Ishikawa (cell line): ENCODE measurements at regions not wholly inside any gene's neighbourhood (a gene's known extent, or its start where the extent isn't known, plus 50 kb on each side); places are given as distances from the start of the nearest gene placed in this dataset.

Source experiments
- CEBPB ChIP-seq: IDR thresholded peaks from 2 replicates; pipeline ENCODE4 v1.6.1; 2012
- CREB1 ChIP-seq: IDR thresholded peaks from 2 replicates; pipeline ENCODE4 v1.6.1; 2012; ENCODE audit warnings: low read depth
- EGR1 ChIP-seq: IDR thresholded peaks from 2 replicates; pipeline ENCODE4 v1.6.1; 2012
- EP300 ChIP-seq: IDR thresholded peaks from 2 replicates; pipeline ENCODE4 v1.6.1; 2012; ENCODE audit warnings: borderline replicate concordance
- FOXM1 ChIP-seq: IDR thresholded peaks from 2 replicates; pipeline ENCODE4 v1.6.1; 2012; ENCODE audit warnings: low read depth, borderline replicate concordance
- MAX ChIP-seq: IDR thresholded peaks from 2 replicates; pipeline ENCODE4 v1.6.1; 2012
- NFIC ChIP-seq: IDR thresholded peaks from 2 replicates; pipeline ENCODE4 v1.6.1; 2012
- RAD21 ChIP-seq: IDR thresholded peaks from 2 replicates; pipeline ENCODE4 v1.6.1; 2012; ENCODE audit warnings: low read depth
- REST ChIP-seq: IDR thresholded peaks from 2 replicates; pipeline ENCODE4 v1.6.1; 2012; ENCODE audit warnings: low read depth, mild to moderate bottlenecking
- TAF1 ChIP-seq: IDR thresholded peaks from 2 replicates; pipeline ENCODE4 v1.6.1; 2012; ENCODE audit warnings: low read depth, mild to moderate bottlenecking
- TCF12 ChIP-seq: IDR thresholded peaks from 2 replicates; pipeline ENCODE4 v1.6.1; 2012; ENCODE audit warnings: low read depth
- TEAD4 ChIP-seq: IDR thresholded peaks from 2 replicates; pipeline ENCODE4 v1.6.1; 2012
- USF1 ChIP-seq: IDR thresholded peaks from 2 replicates; pipeline ENCODE4 v1.6.1; 2012
- YY1 ChIP-seq: IDR thresholded peaks from 2 replicates; pipeline ENCODE4 v1.6.1; 2012; ENCODE audit warnings: low read depth
- ZBTB7A ChIP-seq: IDR thresholded peaks from 2 replicates; pipeline ENCODE4 v1.6.1; 2012; ENCODE audit warnings: low read depth

- TF ChIP-seq ZBTB7A (no peak), REST (no peak), USF1 (no peak), EP300 (no peak), YY1 (no peak), MAX (no peak), CREB1 (no peak), FOXM1 (no peak), CEBPB (no peak), EGR1 (no peak), NFIC (no peak), RAD21 (no peak), TCF12 (no peak), TEAD4 (no peak), TAF1 (no peak)
Observed at GRCh38 chr13:56378566-56378965, 762.2 kb upstream of the PRR20A start.

- no peak for TF ChIP-seq TAF1
Observed at GRCh38 chr13:56393549-56393948, 747.2 kb upstream of the PRR20A start.

GRCh38 chr13:56396318-56396717, 744.4 kb upstream of the PRR20A start:
- TF ChIP-seq CREB1 (no peak), NFIC (no peak), EP300 (no peak), TAF1 (no peak), ZBTB7A (no peak), TEAD4 (no peak), FOXM1 (no peak), YY1 (no peak), USF1 (no peak), RAD21 (no peak), MAX (no peak), EGR1 (no peak), CEBPB (no peak), TCF12 (no peak), REST (no peak)

- TF ChIP-seq TAF1, result no peak
- no peak for TF ChIP-seq CEBPB
- TF ChIP-seq NFIC, result no peak
- TF ChIP-seq CREB1, result no peak
- TF ChIP-seq EGR1, result no peak
- no peak for TF ChIP-seq TCF12
- no peak for TF ChIP-seq ZBTB7A
- no peak for TF ChIP-seq TEAD4
- no peak for TF ChIP-seq YY1
- TF ChIP-seq EP300, result no peak
- TF ChIP-seq USF1, result no peak
- no peak for TF ChIP-seq FOXM1
- TF ChIP-seq REST, result no peak
- no peak for TF ChIP-seq MAX
- TF ChIP-seq RAD21, result no peak
Observed at GRCh38 chr13:56400774-56401173, 739.9 kb upstream of the PRR20A start.
